ENCODE measurements at regions not wholly inside any gene's neighbourhood (a gene's known extent, or its start where the extent isn't known, plus 50 kb on each side); places are given as distances from the start of the nearest gene placed in this dataset.

DNA sequence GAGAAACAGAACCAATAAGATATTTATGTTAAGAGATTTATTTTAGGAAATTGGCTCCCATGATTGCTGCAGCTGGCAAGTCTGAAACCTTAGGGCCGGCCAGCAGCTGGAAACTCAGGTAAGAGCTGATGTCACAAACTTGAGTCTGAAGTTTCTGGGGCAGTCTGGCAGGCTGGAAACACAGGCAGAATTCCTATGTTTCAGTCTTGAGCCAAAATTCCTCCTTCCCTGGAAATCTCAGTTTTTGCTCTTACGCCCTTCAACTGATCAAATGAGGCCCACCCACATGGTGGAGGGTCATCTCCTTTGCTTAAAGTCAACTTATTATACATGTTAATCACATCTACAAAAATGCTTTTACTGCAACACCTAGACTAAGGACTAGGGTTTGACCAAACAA is 184.1 kb downstream of the SOD2 start:
- no peak for TF ChIP-seq POLR2A (IDR thresholded peaks at IDR 0.05)
- TF ChIP-seq, protein P1, sequence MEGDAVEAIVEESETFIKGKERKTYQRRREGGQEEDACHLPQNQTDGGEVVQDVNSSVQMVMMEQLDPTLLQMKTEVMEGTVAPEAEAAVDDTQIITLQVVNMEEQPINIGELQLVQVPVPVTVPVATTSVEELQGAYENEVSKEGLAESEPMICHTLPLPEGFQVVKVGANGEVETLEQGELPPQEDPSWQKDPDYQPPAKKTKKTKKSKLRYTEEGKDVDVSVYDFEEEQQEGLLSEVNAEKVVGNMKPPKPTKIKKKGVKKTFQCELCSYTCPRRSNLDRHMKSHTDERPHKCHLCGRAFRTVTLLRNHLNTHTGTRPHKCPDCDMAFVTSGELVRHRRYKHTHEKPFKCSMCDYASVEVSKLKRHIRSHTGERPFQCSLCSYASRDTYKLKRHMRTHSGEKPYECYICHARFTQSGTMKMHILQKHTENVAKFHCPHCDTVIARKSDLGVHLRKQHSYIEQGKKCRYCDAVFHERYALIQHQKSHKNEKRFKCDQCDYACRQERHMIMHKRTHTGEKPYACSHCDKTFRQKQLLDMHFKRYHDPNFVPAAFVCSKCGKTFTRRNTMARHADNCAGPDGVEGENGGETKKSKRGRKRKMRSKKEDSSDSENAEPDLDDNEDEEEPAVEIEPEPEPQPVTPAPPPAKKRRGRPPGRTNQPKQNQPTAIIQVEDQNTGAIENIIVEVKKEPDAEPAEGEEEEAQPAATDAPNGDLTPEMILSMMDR (IDR thresholded peaks at IDR 0.05): no peak
